GM20000 (cell line): ENCODE measurements at regions not wholly inside any gene's neighbourhood (a gene's known extent, or its start where the extent isn't known, plus 50 kb on each side); places are given as distances from the start of the nearest gene placed in this dataset.

Experiments used
- DNase-seq: peaks from one replicate; pipeline ENCODE4 v3.0.0; 2012; ENCODE audit warnings: low spot score
- TF ChIP-seq, protein P1 (sequence below): IDR thresholded peaks from 2 replicates; pipeline ENCODE4 v1.5.1; 2012; ENCODE audit warnings: mild to moderate bottlenecking, control low read depth; ENCODE audit errors: extremely low read depth, missing control alignments

DNA sequence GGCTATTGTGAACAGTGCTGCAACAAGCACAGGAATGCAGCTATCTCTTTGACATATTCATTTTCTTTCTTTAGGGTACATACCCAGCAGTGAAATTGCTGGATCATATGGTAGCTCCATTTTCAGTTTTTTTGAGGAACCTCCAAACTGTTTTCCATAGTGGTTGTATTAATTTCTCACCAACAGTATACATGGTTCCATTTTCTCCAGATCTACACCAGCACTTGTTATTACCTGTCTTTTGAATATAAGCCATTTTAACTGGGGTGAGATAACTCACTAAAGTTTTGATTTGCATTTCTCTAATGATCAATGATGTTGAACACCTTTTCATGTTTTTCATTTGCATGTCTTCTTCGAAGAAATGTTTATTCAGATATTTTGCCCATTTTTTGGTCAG lies 241.1 kb upstream of the AGTR2 start:
- no peak for DNase-seq
- TF ChIP-seq, protein P1, sequence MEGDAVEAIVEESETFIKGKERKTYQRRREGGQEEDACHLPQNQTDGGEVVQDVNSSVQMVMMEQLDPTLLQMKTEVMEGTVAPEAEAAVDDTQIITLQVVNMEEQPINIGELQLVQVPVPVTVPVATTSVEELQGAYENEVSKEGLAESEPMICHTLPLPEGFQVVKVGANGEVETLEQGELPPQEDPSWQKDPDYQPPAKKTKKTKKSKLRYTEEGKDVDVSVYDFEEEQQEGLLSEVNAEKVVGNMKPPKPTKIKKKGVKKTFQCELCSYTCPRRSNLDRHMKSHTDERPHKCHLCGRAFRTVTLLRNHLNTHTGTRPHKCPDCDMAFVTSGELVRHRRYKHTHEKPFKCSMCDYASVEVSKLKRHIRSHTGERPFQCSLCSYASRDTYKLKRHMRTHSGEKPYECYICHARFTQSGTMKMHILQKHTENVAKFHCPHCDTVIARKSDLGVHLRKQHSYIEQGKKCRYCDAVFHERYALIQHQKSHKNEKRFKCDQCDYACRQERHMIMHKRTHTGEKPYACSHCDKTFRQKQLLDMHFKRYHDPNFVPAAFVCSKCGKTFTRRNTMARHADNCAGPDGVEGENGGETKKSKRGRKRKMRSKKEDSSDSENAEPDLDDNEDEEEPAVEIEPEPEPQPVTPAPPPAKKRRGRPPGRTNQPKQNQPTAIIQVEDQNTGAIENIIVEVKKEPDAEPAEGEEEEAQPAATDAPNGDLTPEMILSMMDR, result no peak

DNA sequence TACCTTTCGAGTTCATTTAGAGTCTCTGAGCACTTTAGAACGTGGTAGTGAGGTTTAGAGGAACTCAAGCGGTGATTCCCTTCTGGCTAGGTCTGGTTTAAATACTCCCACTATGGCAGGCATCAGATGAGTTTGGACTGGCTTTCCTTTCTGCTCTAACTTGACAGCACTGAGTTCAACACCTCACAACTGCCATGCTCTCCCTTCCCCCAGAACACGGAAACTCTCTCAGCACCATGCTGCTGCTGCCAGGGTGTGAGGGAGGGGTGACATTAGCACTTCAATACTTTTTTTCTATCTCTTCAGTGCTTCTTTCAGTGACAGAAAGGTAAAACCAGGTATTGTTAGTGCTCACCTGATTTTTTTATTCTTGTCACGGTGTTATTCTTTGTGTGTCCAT lies 234.5 kb upstream of the AGTR2 start:
- DNase-seq, result no peak
- TF ChIP-seq, protein P1, result no peak

DNA sequence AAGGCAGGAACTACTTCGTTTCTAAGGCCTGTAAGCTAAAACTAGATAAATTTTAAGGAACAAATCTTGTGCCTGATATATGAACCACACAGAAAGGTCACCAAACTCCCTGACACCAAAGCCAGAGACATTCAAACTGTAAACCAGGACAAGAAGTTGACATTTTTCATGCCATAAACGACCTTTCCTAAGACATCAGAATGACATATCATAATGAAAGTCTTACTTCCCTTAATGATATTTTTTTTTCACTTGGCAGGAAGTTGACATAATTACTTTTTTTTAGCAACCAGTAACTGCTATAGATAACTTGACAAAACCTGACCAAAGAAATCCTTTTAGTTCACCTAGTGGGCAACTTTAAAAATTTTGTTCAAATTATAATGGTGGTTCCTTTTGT lies 231.5 kb upstream of the AGTR2 start:
- DNase-seq, result no peak
- TF ChIP-seq, protein P1, result no peak

DNA sequence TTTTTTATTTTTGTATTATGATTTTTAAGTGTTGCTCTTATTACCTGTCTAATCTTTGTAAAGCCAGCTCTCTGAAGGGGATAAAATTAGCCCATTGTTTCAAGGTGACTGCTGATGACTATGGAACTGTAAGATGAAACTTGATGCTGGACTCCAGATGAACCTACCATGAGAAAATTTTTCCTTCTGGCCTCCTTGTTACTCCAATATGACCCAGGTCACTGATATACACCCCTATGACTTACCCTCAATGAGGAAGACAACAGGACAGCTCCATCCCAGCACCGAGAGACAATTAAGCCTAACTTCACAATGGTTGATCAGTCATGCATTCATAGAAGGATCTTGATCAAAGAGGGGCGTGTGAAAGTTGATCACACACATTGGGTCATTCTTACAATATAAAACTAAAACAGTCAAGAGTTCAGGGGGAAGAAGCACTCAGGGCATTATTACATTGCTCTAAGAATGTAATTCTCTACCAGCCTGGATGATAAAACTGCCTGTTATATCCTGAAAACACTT lies 230.8 kb upstream of the AGTR2 start:
- no peak for DNase-seq
- TF ChIP-seq, protein P1, result no peak

DNA sequence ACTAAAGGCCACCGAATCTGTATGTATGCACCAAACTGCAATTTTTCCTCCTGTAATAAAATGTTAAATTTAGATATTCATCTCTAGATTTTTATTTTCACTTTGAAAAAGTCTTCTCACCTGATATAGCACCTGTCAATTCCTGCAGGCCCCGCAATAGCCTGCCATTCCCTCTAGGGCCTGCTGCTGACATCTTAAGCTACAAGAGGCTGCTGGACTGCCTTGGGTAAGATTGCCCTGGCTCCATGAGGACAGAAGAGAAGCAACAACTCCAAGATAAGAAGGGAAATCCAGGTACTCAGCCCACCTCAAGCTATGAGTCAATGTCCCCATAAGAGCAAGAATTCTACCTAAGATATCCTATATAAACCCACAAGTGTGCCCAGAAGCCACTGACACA lies 230.2 kb upstream of the AGTR2 start:
- no peak for DNase-seq
- TF ChIP-seq, protein P1, result no peak

DNA sequence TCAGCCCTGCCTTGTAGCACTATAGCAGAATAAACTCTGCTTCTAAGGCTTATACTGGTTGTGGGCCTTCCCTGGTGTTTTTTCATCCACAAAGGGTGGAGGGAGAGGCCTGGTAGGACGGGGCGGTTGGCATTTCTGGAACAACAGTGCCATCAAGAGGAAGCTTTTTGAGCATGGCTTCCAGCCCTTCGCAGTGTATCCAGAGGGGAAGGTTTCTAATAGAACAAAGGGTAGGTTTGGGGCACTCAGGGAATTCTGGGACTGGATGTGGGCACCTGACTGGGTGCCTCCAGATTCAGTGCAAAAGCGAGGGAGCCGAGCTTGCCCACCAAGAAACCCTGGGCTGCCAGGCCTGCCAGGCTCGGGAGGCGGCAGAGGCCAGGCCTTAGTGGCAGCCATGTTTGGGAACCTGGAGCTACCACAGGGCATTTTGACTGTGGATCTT lies 229.6 kb upstream of the AGTR2 start:
- TF ChIP-seq, protein P1, result no peak
- DNase-seq, result no peak

DNA sequence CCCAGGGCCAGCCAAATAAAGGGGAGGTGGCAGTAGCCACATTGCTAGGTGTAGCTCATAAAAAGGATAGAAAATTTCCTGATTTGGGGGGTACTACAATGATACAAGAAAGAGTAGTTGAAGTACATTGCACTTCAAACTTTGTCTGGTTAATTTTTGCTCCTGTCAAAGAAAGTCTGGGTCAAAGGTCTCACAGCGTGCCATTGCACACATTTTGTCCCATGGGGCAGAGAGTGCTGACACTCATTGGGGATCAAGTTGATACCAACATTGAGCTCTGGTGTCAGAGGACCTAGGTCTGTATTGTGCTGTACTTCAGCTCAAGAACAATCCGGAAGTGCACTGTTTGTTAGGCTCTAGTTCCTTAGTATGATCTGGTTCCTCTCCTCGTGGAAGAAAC lies 229.2 kb upstream of the AGTR2 start:
- TF ChIP-seq, protein P1, result no peak
- DNase-seq, result no peak

DNA sequence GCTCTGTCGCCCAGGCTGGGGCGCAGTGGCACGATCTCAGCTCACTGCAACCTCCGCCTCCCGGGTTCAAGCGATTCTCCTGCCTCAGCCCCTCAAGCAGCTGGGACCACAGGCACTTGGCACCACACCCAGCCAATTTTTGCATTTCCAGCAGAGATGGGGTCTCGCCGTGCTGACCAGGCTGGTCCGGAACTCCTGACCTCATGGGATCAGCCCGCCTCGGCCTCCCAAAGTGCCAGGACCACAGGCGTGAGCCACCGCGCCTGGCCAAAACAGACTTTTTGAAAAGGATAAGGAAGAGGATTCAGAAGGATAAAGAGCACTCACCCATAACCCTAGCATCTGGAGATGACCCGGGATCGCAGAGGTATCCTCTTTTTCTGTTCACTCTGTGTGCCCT lies 224.5 kb upstream of the AGTR2 start:
- DNase-seq, result no peak
- TF ChIP-seq, protein P1, result no peak
